ENCODE measurements at regions not wholly inside any gene's neighbourhood (a gene's known extent, or its start where the extent isn't known, plus 50 kb on each side); places are given as distances from the start of the nearest gene placed in this dataset.
A peak's percentile ranks its signal among the peaks of the same experiment; 100 is the strongest.
"Not testable (repeated sequence)": the region's sequence is repeated elsewhere in the genome, so short reads cannot be mapped to it uniquely, and the experiment has no call there.

GRCh38 chr3:107117922-107118536 is 259.2 kb upstream of the CCDC54 start:
- DNase-seq, result peak in 1 of 2 experiments; percentile 2

GRCh38 chr3:107124885-107125284 is 252.4 kb upstream of the CCDC54 start:
- DNase-seq, result no peak

GRCh38 chr3:107128946-107129345 is 248.3 kb upstream of the CCDC54 start:
- no peak for DNase-seq

- DNase-seq, result no peak
Observed at GRCh38 chr3:107130089-107130700, 247.0 kb upstream of the CCDC54 start.

GRCh38 chr3:107132674-107133073 is 244.6 kb upstream of the CCDC54 start:
- no peak for DNase-seq

GRCh38 chr3:107133891-107134290 is 243.3 kb upstream of the CCDC54 start:
- DNase-seq, result no peak

GRCh38 chr3:107142171-107142570 is 235.1 kb upstream of the CCDC54 start:
- DNase-seq, result no peak

- DNase-seq, result no peak
Observed at GRCh38 chr3:107142786-107143575, 234.3 kb upstream of the CCDC54 start.

GRCh38 chr3:107150675-107151074 is 226.6 kb upstream of the CCDC54 start:
- no peak for DNase-seq

- no peak for DNase-seq
Observed at GRCh38 chr3:107153981-107154380, 223.3 kb upstream of the CCDC54 start.

- DNase-seq, result no peak
Observed at GRCh38 chr3:107172411-107172810, 204.8 kb upstream of the CCDC54 start.

GRCh38 chr3:107184375-107184774 is 192.9 kb upstream of the CCDC54 start:
- DNase-seq, result no peak

GRCh38 chr3:107188262-107188661 is 189.0 kb upstream of the CCDC54 start:
- DNase-seq, result no peak

GRCh38 chr3:107189158-107189791 is 188.0 kb upstream of the CCDC54 start:
- DNase-seq, result no peak

- no peak for DNase-seq
Observed at GRCh38 chr3:107193116-107193515, 184.1 kb upstream of the CCDC54 start.

GRCh38 chr3:107198581-107199181 is 178.6 kb upstream of the CCDC54 start:
- DNase-seq, result no peak

- no peak for DNase-seq
Observed at GRCh38 chr3:107201146-107201545, 176.1 kb upstream of the CCDC54 start.

GRCh38 chr3:107202885-107203284 is 174.4 kb upstream of the CCDC54 start:
- not testable (repeated sequence) for DNase-seq

- DNase-seq, result no peak
Observed at GRCh38 chr3:107204121-107204520, 173.1 kb upstream of the CCDC54 start.

GRCh38 chr3:107205358-107205757 is 171.9 kb upstream of the CCDC54 start:
- no peak for DNase-seq

GRCh38 chr3:107206141-107206540 is 171.1 kb upstream of the CCDC54 start:
- DNase-seq, result no peak

- DNase-seq, result no peak
Observed at GRCh38 chr3:107206945-107207344, 170.3 kb upstream of the CCDC54 start.

GRCh38 chr3:107208100-107208499 is 169.1 kb upstream of the CCDC54 start:
- DNase-seq, result no peak

All from NCI-H187 (cell line).